CD4-positive, alpha-beta T cell (primary cell): ENCODE measurements at regions not wholly inside any gene's neighbourhood (a gene's known extent, or its start where the extent isn't known, plus 50 kb on each side); places are given as distances from the start of the nearest gene placed in this dataset.

Source experiments
- ATAC-seq: fragments of 200-7000 bp; cut with Tn5 transposase; one replicate; pipeline ENCODE4 v1.10.0; 2022; ENCODE audit warnings: mild to moderate bottlenecking; ENCODE audit not compliant: poor library complexity
- CTCF ChIA-PET: fragments of 350-600 bp; sonication (Branson Sonifier 250); formaldehyde crosslinking; loops from one replicate; lab custom pipeline; 2021; ENCODE audit warnings: antibody characterized with exemption, inconsistent platforms; lab: Charles Lee
- POLR2A ChIA-PET: fragments of 350-600 bp; sonication (Branson Sonifier 250); formaldehyde crosslinking; loops from one replicate; lab custom pipeline; 2021; ENCODE audit warnings: antibody characterized with exemption, inconsistent platforms; lab: Charles Lee
- DNase-seq, 14 experiments: peaks; one replicate each; pipeline ENCODE4 v3.0.0-alpha.2; 2013 to 2020; ENCODE audit warnings: mixed read lengths in 2 of 14
- H3K27ac ChIP-seq, 2 donors: one replicate each; pipeline versions ENCODE4 v1.5.1 to v1.7.0; 2013; ENCODE audit warnings: low read length in 2 of 2, low read depth in 1 of 2, mild to moderate bottlenecking in 1 of 2
- H3K27me3 ChIP-seq, 2 experiments: 1 replicate in 1 of 2; 2 replicates in 1 of 2; pipeline versions ENCODE4 v1.6.1 to v1.7.0; 2013; ENCODE audit warnings: low read length in 2 of 2, control low read depth in 1 of 2, mild to moderate bottlenecking in 1 of 2, moderate library complexity in 1 of 2; ENCODE audit not compliant: insufficient read depth in 2 of 2, control insufficient read depth in 1 of 2
- H3K36me3 ChIP-seq: one replicate; pipeline ENCODE4 v1.6.1; 2013; ENCODE audit warnings: low read length, control low read depth; ENCODE audit not compliant: insufficient read depth
- H3K4me1 ChIP-seq: one replicate; pipeline ENCODE4 v1.6.1; 2013; ENCODE audit warnings: low read length, control low read depth; ENCODE audit not compliant: insufficient read depth
- H3K4me3 ChIP-seq: one replicate; pipeline ENCODE4 v1.5.1; 2013; ENCODE audit warnings: mild to moderate bottlenecking, low read length, moderate library complexity
- H3K9me3 ChIP-seq, 2 experiments: 1 replicate in 1 of 2; 2 replicates in 1 of 2; pipeline versions ENCODE4 v1.6.1 to v1.7.0; 2013; ENCODE audit warnings: low read length in 2 of 2, mild to moderate bottlenecking in 2 of 2, control low read depth in 1 of 2, moderate library complexity in 1 of 2; ENCODE audit not compliant: control insufficient read depth in 1 of 2, insufficient read depth in 1 of 2
- H3K27ac Mint-ChIP-seq: one replicate; pipeline ENCODE4 v1.8.0; 2020; ENCODE audit warnings: mixed read lengths
- H3K27me3 Mint-ChIP-seq: one replicate; pipeline ENCODE4 v1.8.0; 2021; ENCODE audit warnings: mixed read lengths
- H3K36me3 Mint-ChIP-seq: one replicate; pipeline ENCODE4 v1.8.0; 2021; ENCODE audit warnings: low read depth, mixed read lengths
- H3K4me1 Mint-ChIP-seq: one replicate; pipeline ENCODE4 v1.8.0; 2021; ENCODE audit warnings: low read depth, mixed read lengths
- H3K4me3 Mint-ChIP-seq: one replicate; pipeline ENCODE4 v1.8.0; 2020; ENCODE audit warnings: mild to moderate bottlenecking, mixed read lengths
- H3K9me3 Mint-ChIP-seq: one replicate; pipeline ENCODE4 v1.8.0; 2020; ENCODE audit warnings: mixed read lengths
- CTCF ChIP-seq: fragments of 200-600 bp; IDR thresholded peaks from one replicate; pipeline ENCODE4 v1.8.0; 2022; ENCODE audit warnings: antibody characterized with exemption, mild to moderate bottlenecking
- intact Hi-C, 2 experiments: fragments of 100-400 bp; cut with DNase I in 1 of 2; cut with micrococcal nuclease in 1 of 2; formaldehyde crosslinking; loops; one replicate each; pipeline versions ENCODE4 v1.15.1 to v1.9.0; 2023 to 2025; cut with DNase I, micrococcal nuclease

- Histone ChIP-seq H3K4me3 (no peak overlapping the region), H3K27me3 (no peaks in the 10 kb centered on the region), H3K9me3 (no peaks in the 10 kb centered on the region), H3K36me3 (no peaks in the 10 kb centered on the region), H3K4me1 (peaks cover 3% of the 10 kb centered on the region), H3K27ac (no peak overlapping the region)
- no peaks in the 10 kb centered on the region for H3K9me3 Mint-ChIP-seq
- H3K4me1 Mint-ChIP-seq = peaks cover 21% of the 10 kb centered on the region
- ChIA-PET POLR2A (interaction anchor here (0.7 kb wide), 1 partner anchor 9 kb away, joined by 4 read pairs; no protein-coding TSS in a partner anchor), CTCF (interaction anchor here (1.0 kb wide), 1 partner anchor 170 kb away, joined by 4 read pairs; no protein-coding TSS in a partner anchor)
- ATAC-seq (no peak), DNase-seq (no peak)
- no peak overlapping the region for H3K4me3 Mint-ChIP-seq
- H3K36me3 Mint-ChIP-seq = no peaks in the 10 kb centered on the region
- no peak for TF ChIP-seq CTCF
- no peak overlapping the region for H3K27ac Mint-ChIP-seq
- intact Hi-C loops = loop anchor here in 1 of 2 experiments (10.0 kb wide), 1 partner anchor 844 kb away; no protein-coding TSS in a partner anchor
- H3K27me3 Mint-ChIP-seq = no peaks in the 10 kb centered on the region
Observed at GRCh38 chr2:195490319-195490718, 166.7 kb upstream of the SLC39A10 start.

- Histone ChIP-seq H3K4me1 (peaks cover 3% of the 10 kb centered on the region), H3K36me3 (no peaks in the 10 kb centered on the region), H3K27ac (no peak overlapping the region), H3K27me3 (no peaks in the 10 kb centered on the region), H3K4me3 (no peak overlapping the region), H3K9me3 (no peaks in the 10 kb centered on the region)
- intact Hi-C loops = no loop called here
- CTCF ChIA-PET = no interaction called here
- H3K27ac Mint-ChIP-seq = no peak overlapping the region
- no peak for DNase-seq
- TF ChIP-seq CTCF = no peak
- peaks cover 19% of the 10 kb centered on the region for H3K4me1 Mint-ChIP-seq
- H3K36me3 Mint-ChIP-seq = no peaks in the 10 kb centered on the region
- no peak overlapping the region for H3K4me3 Mint-ChIP-seq
- no peak for ATAC-seq
- POLR2A ChIA-PET = interaction anchor here (0.5 kb wide), 1 partner anchor 1500 kb away, joined by 3 read pairs; no protein-coding TSS in a partner anchor
- H3K9me3 Mint-ChIP-seq = no peaks in the 10 kb centered on the region
- H3K27me3 Mint-ChIP-seq = no peaks in the 10 kb centered on the region
Observed at GRCh38 chr2:195489101-195489500, 167.9 kb upstream of the SLC39A10 start.

GRCh38 chr2:195488567-195488966 lies 168.5 kb upstream of the SLC39A10 start:
- Histone ChIP-seq H3K4me1 (peaks cover 3% of the 10 kb centered on the region), H3K4me3 (no peak overlapping the region), H3K9me3 (no peaks in the 10 kb centered on the region), H3K27ac (no peak overlapping the region), H3K36me3 (no peaks in the 10 kb centered on the region), H3K27me3 (no peaks in the 10 kb centered on the region)
- ChIA-PET POLR2A (no interaction called here), CTCF (no interaction called here)
- no peaks in the 10 kb centered on the region for H3K36me3 Mint-ChIP-seq
- intact Hi-C loops = no loop called here
- no peak for ATAC-seq
- no peak for TF ChIP-seq CTCF
- peaks cover 19% of the 10 kb centered on the region for H3K4me1 Mint-ChIP-seq
- DNase-seq = no peak
- H3K4me3 Mint-ChIP-seq = no peak overlapping the region
- no peak overlapping the region for H3K27ac Mint-ChIP-seq
- H3K27me3 Mint-ChIP-seq = no peaks in the 10 kb centered on the region
- no peaks in the 10 kb centered on the region for H3K9me3 Mint-ChIP-seq
